HG03175 (cell line): ENCODE measurements at regions not wholly inside any gene's neighbourhood (a gene's known extent, or its start where the extent isn't known, plus 50 kb on each side); places are given as distances from the start of the nearest gene placed in this dataset.

Experiments
- ATAC-seq: cut with Tn5 transposase; IDR thresholded peaks from one replicate; pipeline ENCODE4 v1.9.1; 2021; ENCODE audit warnings: mild to moderate bottlenecking, moderate library complexity; ENCODE audit not compliant: unreplicated experiment

DNA sequence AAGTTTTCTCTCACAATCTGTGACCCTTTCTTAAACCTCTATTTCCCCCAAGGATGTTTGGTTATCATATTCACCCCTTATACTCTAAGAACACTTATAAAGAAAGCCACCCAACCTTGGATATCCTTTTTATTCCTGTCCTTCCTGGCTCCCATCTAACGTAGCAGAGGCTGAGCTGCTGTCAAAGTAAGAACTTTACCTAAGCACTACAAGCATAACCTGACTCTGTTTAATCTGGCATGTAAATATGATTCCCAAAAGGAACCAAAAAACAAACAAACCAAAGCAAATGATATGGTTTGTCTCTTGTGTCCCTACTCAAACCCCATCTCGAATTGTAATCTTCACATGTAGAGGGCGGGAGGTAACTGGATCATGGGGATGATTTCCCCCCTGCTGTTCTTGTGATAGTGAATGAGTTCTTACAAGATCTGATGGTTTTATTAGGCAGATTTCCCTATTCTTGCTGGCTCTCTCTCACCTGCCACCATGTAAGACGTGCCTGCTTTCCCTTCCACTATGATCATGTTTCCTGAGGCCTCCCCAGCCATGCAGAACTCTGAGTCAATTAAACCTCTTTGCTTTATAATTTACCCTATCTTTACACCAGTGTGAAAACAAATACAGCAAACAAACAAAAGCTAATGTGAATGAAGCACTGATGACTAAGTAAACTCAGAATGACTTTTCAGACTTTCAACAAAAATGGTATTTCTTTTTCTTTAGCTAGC, 72.7 kb upstream of the SPOPL start:
- no peak for ATAC-seq

DNA sequence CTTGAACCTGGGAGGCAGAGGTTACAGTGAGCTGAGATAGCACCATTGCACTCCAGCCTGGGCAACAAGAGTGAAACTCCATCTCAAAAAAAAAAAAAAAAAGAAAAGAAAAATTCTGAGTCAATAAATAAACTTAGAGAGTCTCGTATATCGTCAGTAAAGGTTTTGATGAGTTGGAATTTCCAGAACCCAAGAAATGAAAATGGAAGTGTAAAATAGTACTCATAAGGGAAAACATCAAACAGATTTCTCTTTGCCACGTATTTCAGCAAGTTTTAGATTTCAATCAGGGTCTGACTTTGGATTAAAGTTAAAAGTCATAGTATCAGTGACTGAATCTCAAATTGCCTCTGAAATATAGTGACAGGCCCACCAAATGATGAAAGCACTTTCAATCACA, 71.4 kb upstream of the SPOPL start:
- no peak for ATAC-seq

DNA sequence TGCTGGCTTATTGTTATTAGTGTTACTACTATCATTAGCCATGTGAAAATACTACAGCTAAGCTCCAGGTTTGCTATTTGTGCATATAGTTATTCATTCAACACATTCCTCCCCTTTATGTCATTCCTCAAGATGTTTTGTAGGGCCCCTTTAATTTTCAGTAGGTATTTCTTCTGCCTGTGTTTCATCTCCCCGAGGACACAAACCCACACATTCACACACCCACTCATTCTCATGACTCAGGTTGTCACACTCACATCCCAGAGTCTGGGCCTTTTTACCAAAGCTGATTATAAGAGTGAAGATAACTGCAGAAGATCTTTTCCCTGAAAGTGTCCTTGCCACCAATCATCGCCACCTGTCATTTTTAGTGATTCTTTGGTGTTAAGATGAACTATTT, 68.6 kb upstream of the SPOPL start:
- no peak for ATAC-seq

GRCh38 chr2:138433995-138434951, 67.3 kb upstream of the SPOPL start:
- no peak for ATAC-seq

- ATAC-seq, result no peak
Observed at GRCh38 chr2:138435701-138436100, 65.9 kb upstream of the SPOPL start.

DNA sequence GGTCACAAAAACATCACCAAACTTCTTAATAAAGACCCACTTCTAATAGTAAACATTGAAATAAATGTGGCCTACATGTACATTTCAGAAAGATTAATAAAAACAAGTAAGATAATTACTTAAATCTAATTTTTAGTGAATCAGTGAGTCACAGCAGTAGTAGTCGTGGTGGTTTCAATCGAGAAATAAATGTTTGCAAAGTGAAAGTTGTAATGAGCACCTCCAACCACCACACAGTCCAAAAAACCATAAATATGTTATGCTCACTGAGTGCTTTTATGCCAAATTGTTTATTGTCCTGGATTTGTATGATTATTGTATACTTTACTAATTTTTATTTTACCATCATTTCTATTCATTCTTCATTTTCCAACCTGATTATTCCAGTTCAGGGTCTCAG, 61.8 kb upstream of the SPOPL start:
- ATAC-seq, result no peak

DNA sequence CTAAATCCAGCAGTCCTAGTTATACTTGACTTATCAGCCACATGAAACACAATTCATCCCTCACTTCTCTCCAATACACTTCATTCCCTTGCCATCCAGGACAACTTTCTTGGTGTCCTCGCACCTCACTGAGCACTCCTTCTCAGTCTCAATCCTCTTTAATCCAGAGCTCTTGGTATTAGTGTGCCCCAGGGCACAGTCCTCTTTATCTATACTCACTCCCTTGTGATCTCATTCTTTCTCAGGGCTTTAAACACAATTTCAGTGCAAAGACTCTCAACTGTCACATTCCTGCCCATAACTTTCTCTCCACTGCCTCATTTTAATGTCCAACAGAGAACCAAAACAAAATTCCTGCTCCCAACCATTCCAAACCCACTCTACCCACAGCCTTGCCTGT, 60.8 kb upstream of the SPOPL start:
- no peak for ATAC-seq

- no peak for ATAC-seq
Observed at GRCh38 chr2:138441916-138442315, 59.7 kb upstream of the SPOPL start.

- no peak for ATAC-seq
Observed at GRCh38 chr2:138444411-138444810, 57.2 kb upstream of the SPOPL start.

DNA sequence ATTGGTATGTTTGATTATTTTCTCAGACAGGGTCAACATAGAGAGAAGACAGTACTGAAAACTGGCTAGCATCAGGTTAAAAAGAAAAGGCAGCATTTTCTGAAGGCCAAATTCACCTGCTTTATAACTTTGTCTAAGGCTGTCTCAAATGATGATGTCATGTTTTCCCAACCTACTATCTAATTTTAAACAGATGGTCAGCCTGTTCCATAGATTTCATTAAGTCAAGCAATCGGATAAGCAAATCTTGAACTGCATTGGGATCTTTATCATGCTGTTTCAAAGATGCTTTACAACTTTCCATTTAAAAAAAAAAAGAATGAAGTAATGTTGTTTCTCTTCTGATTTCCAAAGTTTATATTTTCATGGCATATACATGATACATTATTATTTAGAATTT, 56.3 kb upstream of the SPOPL start:
- no peak for ATAC-seq

GRCh38 chr2:138446043-138446442, 55.5 kb upstream of the SPOPL start:
- no peak for ATAC-seq

GRCh38 chr2:138447889-138448570, 53.5 kb upstream of the SPOPL start:
- ATAC-seq, result no peak
